ENCODE measurements at regions not wholly inside any gene's neighbourhood (a gene's known extent, or its start where the extent isn't known, plus 50 kb on each side); places are given as distances from the start of the nearest gene placed in this dataset.

GRCh38 chr5:8650186-8650585 lies 781.2 kb downstream of the MTRR start:
- Mint-ChIP-seq H3K4me3 (no peak overlapping the region), H3K27ac (no peak overlapping the region), H3K36me3 (no peaks in the 10 kb centered on the region), H3K9me3 (peaks cover 10 to 17% (median 11%) of the 10 kb centered on the region in 3 donors), H3K4me1 (no peaks in the 10 kb centered on the region), H3K27me3 (no peaks in the 10 kb centered on the region)
- CTCF ChIA-PET = no interaction called here
- ATAC-seq (replicated peaks in 1 of 4) (no peak), DNase-seq (no peak)
- Histone ChIP-seq H3K9me3 (no peaks in the 10 kb centered on the region), H3K4me3 (ENCODE audit: control insufficient read depth in 1 of 2, extremely low read depth in 1 of 2, low read length in 1 of 2) (no peak overlapping the region), H3K4me1 (ENCODE audit: control insufficient read depth in 1 of 2, extremely low read depth in 1 of 2, insufficient read depth in 2 of 2, low read length in 2 of 2) (no peaks in the 10 kb centered on the region), H3K27ac (ENCODE audit: low read length) (no peak overlapping the region), H3K36me3 (ENCODE audit: control insufficient read depth in 2 of 2, extremely low read depth in 1 of 2, insufficient read depth in 1 of 2, low read length in 1 of 2) (no peaks in the 10 kb centered on the region), H3K27me3 (replicated peaks in 1 of 2; ENCODE audit: control insufficient read depth in 2 of 2, extremely low read depth in 1 of 2, insufficient read depth in 2 of 2, low read length in 1 of 2) (no peaks in the 10 kb centered on the region)
- WGBS (ENCODE audit: insufficient coverage) = 60% methylated on average over 6 of the region's 6 CpGs
- POLR2A ChIA-PET = no interaction called here

GRCh38 chr5:8660133-8660893 lies 791.4 kb downstream of the MTRR start:
- no peaks in the 10 kb centered on the region for H3K27me3 ChIP-seq (replicated peaks in 1 of 2; ENCODE audit: control insufficient read depth in 2 of 2, extremely low read depth in 1 of 2, insufficient read depth in 2 of 2, low read length in 1 of 2)
- no peaks in the 10 kb centered on the region for H3K4me1 ChIP-seq (ENCODE audit: control insufficient read depth in 1 of 2, extremely low read depth in 1 of 2, insufficient read depth in 2 of 2, low read length in 2 of 2)
- H3K36me3 ChIP-seq (ENCODE audit: control insufficient read depth in 2 of 2, extremely low read depth in 1 of 2, insufficient read depth in 1 of 2, low read length in 1 of 2) = no peaks in the 10 kb centered on the region
- no peaks in the 10 kb centered on the region for H3K36me3 Mint-ChIP-seq
- ChIA-PET POLR2A (no interaction called here), CTCF (no interaction called here)
- H3K27ac ChIP-seq (ENCODE audit: low read length) = no peak overlapping the region
- peaks cover 0 to 10% (median 4%) of the 10 kb centered on the region in 3 donors for H3K9me3 Mint-ChIP-seq
- WGBS (ENCODE audit: insufficient coverage) = 60% methylated on average over 1 of the region's 4 CpGs
- H3K4me1 Mint-ChIP-seq = no peaks in the 10 kb centered on the region
- H3K9me3 ChIP-seq = no peaks in the 10 kb centered on the region
- no peak for DNase-seq
- no peaks in the 10 kb centered on the region for H3K27me3 Mint-ChIP-seq
- H3K4me3 ChIP-seq (ENCODE audit: control insufficient read depth in 1 of 2, extremely low read depth in 1 of 2, low read length in 1 of 2) = no peak overlapping the region
- no peak for ATAC-seq (replicated peaks in 1 of 4)
- H3K4me3 Mint-ChIP-seq = no peak overlapping the region
- no peak overlapping the region for H3K27ac Mint-ChIP-seq

GRCh38 chr5:8663374-8663773 lies 794.4 kb downstream of the MTRR start:
- no peaks in the 10 kb centered on the region for H3K4me1 Mint-ChIP-seq

GRCh38 chr5:8675182-8675581 lies 806.2 kb downstream of the MTRR start:
- Histone ChIP-seq H3K27me3 (replicated peaks in 1 of 2; ENCODE audit: control insufficient read depth in 2 of 2, extremely low read depth in 1 of 2, insufficient read depth in 2 of 2, low read length in 1 of 2) (no peaks in the 10 kb centered on the region), H3K27ac (ENCODE audit: low read length) (no peak overlapping the region), H3K4me1 (ENCODE audit: control insufficient read depth in 1 of 2, extremely low read depth in 1 of 2, insufficient read depth in 2 of 2, low read length in 2 of 2) (no peaks in the 10 kb centered on the region), H3K9me3 (no peaks in the 10 kb centered on the region), H3K36me3 (ENCODE audit: control insufficient read depth in 2 of 2, extremely low read depth in 1 of 2, insufficient read depth in 1 of 2, low read length in 1 of 2) (no peaks in the 10 kb centered on the region), H3K4me3 (ENCODE audit: control insufficient read depth in 1 of 2, extremely low read depth in 1 of 2, low read length in 1 of 2) (no peak overlapping the region)
- Mint-ChIP-seq H3K4me3 (no peak overlapping the region), H3K4me1 (no peaks in the 10 kb centered on the region), H3K27me3 (no peaks in the 10 kb centered on the region), H3K27ac (no peak overlapping the region), H3K9me3 (peaks cover 0 to 9% (median 3%) of the 10 kb centered on the region in 3 donors), H3K36me3 (no peaks in the 10 kb centered on the region)
- CTCF ChIA-PET = no interaction called here
- POLR2A ChIA-PET = interaction anchor here in 1 of 2 donors (0.6 kb wide), 1 partner anchor 36 kb away, joined by 3 read pairs; no protein-coding TSS in a partner anchor
- ATAC-seq (replicated peaks in 1 of 4) (no peak), DNase-seq (no peak)
- WGBS (ENCODE audit: insufficient coverage) = 20% methylated on average over 1 of the region's 2 CpGs

More at GRCh38 chr5:8663374-8663773, 794.4 kb downstream of the MTRR start:
- Mint-ChIP-seq H3K4me3 (no peak overlapping the region), H3K27ac (no peak overlapping the region), H3K27me3 (no peaks in the 10 kb centered on the region), H3K9me3 (peaks cover 0 to 10% (median 4%) of the 10 kb centered on the region in 3 donors), H3K36me3 (no peaks in the 10 kb centered on the region)
- Histone ChIP-seq H3K27ac (ENCODE audit: low read length) (no peak overlapping the region), H3K36me3 (ENCODE audit: control insufficient read depth in 2 of 2, extremely low read depth in 1 of 2, insufficient read depth in 1 of 2, low read length in 1 of 2) (no peaks in the 10 kb centered on the region), H3K4me3 (ENCODE audit: control insufficient read depth in 1 of 2, extremely low read depth in 1 of 2, low read length in 1 of 2) (no peak overlapping the region), H3K27me3 (replicated peaks in 1 of 2; ENCODE audit: control insufficient read depth in 2 of 2, extremely low read depth in 1 of 2, insufficient read depth in 2 of 2, low read length in 1 of 2) (no peaks in the 10 kb centered on the region), H3K4me1 (ENCODE audit: control insufficient read depth in 1 of 2, extremely low read depth in 1 of 2, insufficient read depth in 2 of 2, low read length in 2 of 2) (no peaks in the 10 kb centered on the region), H3K9me3 (no peaks in the 10 kb centered on the region)
- POLR2A ChIA-PET = no interaction called here
- DNase-seq (no peak), ATAC-seq (replicated peaks in 1 of 4) (no peak)
- WGBS (ENCODE audit: insufficient coverage) = 83% methylated on average over 1 of the region's 6 CpGs
- CTCF ChIA-PET = no interaction called here

- POLR2A ChIA-PET = no interaction called here
- no peaks in the 10 kb centered on the region for H3K36me3 Mint-ChIP-seq
- 44% methylated on average over 1 of the region's 3 CpGs for WGBS (ENCODE audit: insufficient coverage)
Measured at GRCh38 chr5:8676695-8677094, 807.7 kb downstream of the MTRR start.

GRCh38 chr5:8682381-8682780 lies 813.4 kb downstream of the MTRR start:
- no peak overlapping the region for H3K4me3 ChIP-seq (ENCODE audit: control insufficient read depth in 1 of 2, extremely low read depth in 1 of 2, low read length in 1 of 2)
- H3K27me3 ChIP-seq (replicated peaks in 1 of 2; ENCODE audit: control insufficient read depth in 2 of 2, extremely low read depth in 1 of 2, insufficient read depth in 2 of 2, low read length in 1 of 2) = no peaks in the 10 kb centered on the region
- DNase-seq (no peak), ATAC-seq (replicated peaks in 1 of 4) (no peak)
- Mint-ChIP-seq H3K9me3 (peaks cover 2 to 9% (median 6%) of the 10 kb centered on the region in 3 donors), H3K4me3 (no peak overlapping the region), H3K36me3 (no peaks in the 10 kb centered on the region), H3K27me3 (no peaks in the 10 kb centered on the region), H3K27ac (no peak overlapping the region), H3K4me1 (no peaks in the 10 kb centered on the region)
- WGBS (ENCODE audit: insufficient coverage) = no CpG with 5 or more reads among the region's 3 CpGs
- H3K9me3 ChIP-seq = no peaks in the 10 kb centered on the region
- H3K36me3 ChIP-seq (ENCODE audit: control insufficient read depth in 2 of 2, extremely low read depth in 1 of 2, insufficient read depth in 1 of 2, low read length in 1 of 2) = no peaks in the 10 kb centered on the region
- CTCF ChIA-PET = no interaction called here
- H3K4me1 ChIP-seq (ENCODE audit: control insufficient read depth in 1 of 2, extremely low read depth in 1 of 2, insufficient read depth in 2 of 2, low read length in 2 of 2) = no peaks in the 10 kb centered on the region
- POLR2A ChIA-PET = interaction anchor here in 1 of 2 donors (0.7 kb wide), 1 partner anchor 1026 kb away, joined by 3 read pairs; no protein-coding TSS in a partner anchor
- H3K27ac ChIP-seq (ENCODE audit: low read length) = no peak overlapping the region

More at GRCh38 chr5:8676695-8677094, 807.7 kb downstream of the MTRR start:
- Histone ChIP-seq H3K4me3 (ENCODE audit: control insufficient read depth in 1 of 2, extremely low read depth in 1 of 2, low read length in 1 of 2) (no peak overlapping the region), H3K4me1 (ENCODE audit: control insufficient read depth in 1 of 2, extremely low read depth in 1 of 2, insufficient read depth in 2 of 2, low read length in 2 of 2) (no peaks in the 10 kb centered on the region), H3K9me3 (no peaks in the 10 kb centered on the region), H3K27ac (ENCODE audit: low read length) (no peak overlapping the region), H3K36me3 (ENCODE audit: control insufficient read depth in 2 of 2, extremely low read depth in 1 of 2, insufficient read depth in 1 of 2, low read length in 1 of 2) (no peaks in the 10 kb centered on the region), H3K27me3 (replicated peaks in 1 of 2; ENCODE audit: control insufficient read depth in 2 of 2, extremely low read depth in 1 of 2, insufficient read depth in 2 of 2, low read length in 1 of 2) (no peaks in the 10 kb centered on the region)
- no peaks in the 10 kb centered on the region for H3K4me1 Mint-ChIP-seq
- no peak for DNase-seq
- H3K27me3 Mint-ChIP-seq = no peaks in the 10 kb centered on the region
- ATAC-seq (replicated peaks in 1 of 4) = no peak
- H3K9me3 Mint-ChIP-seq = peaks cover 0 to 9% (median 3%) of the 10 kb centered on the region in 3 donors
- H3K4me3 Mint-ChIP-seq = no peak overlapping the region
- no peak overlapping the region for H3K27ac Mint-ChIP-seq
- CTCF ChIA-PET = no interaction called here
